HG03575 (cell line): ENCODE measurements at regions not wholly inside any gene's neighbourhood (a gene's known extent, or its start where the extent isn't known, plus 50 kb on each side); places are given as distances from the start of the nearest gene placed in this dataset.
"Not testable (repeated sequence)": the region's sequence is repeated elsewhere in the genome, so short reads cannot be mapped to it uniquely, and the experiment has no call there.

Experiments
- ATAC-seq: cut with Tn5 transposase; IDR thresholded peaks from one replicate; pipeline ENCODE4 v1.9.1; 2021; ENCODE audit not compliant: unreplicated experiment, insufficient number of reproducible peaks, low FRiP score; ENCODE audit errors: extremely low read depth

- no peak for ATAC-seq
Observed at GRCh38 chr14:61602003-61602732, 93.1 kb upstream of the HIF1A start.

- no peak for ATAC-seq
Observed at GRCh38 chr14:61602733-61603077, 92.6 kb upstream of the HIF1A start.

- ATAC-seq = no peak
Observed at GRCh38 chr14:61603736-61604135, 91.6 kb upstream of the HIF1A start.

GRCh38 chr14:61607570-61608244, 87.6 kb upstream of the HIF1A start:
- ATAC-seq = no peak

GRCh38 chr14:61608245-61609165, 86.8 kb upstream of the HIF1A start:
- ATAC-seq = no peak

GRCh38 chr14:61609191-61609843, 86.0 kb upstream of the HIF1A start:
- no peak for ATAC-seq

GRCh38 chr14:61609884-61610283, 85.4 kb upstream of the HIF1A start:
- no peak for ATAC-seq

GRCh38 chr14:61610900-61611299, 84.4 kb upstream of the HIF1A start:
- ATAC-seq = no peak

- ATAC-seq = no peak
Observed at GRCh38 chr14:61611880-61612630, 83.3 kb upstream of the HIF1A start.

GRCh38 chr14:61613006-61613405, 82.3 kb upstream of the HIF1A start:
- not testable (repeated sequence) for ATAC-seq

- ATAC-seq = no peak
Observed at GRCh38 chr14:61614693-61615092, 80.6 kb upstream of the HIF1A start.

- no peak for ATAC-seq
Observed at GRCh38 chr14:61615743-61616523, 79.4 kb upstream of the HIF1A start.

GRCh38 chr14:61616524-61617185, 78.7 kb upstream of the HIF1A start:
- ATAC-seq = no peak

- ATAC-seq = no peak
Observed at GRCh38 chr14:61618448-61618847, 76.9 kb upstream of the HIF1A start.

- no peak for ATAC-seq
Observed at GRCh38 chr14:61619494-61619893, 75.8 kb upstream of the HIF1A start.

GRCh38 chr14:61620130-61620946, 75.0 kb upstream of the HIF1A start:
- peak; percentile 91 for ATAC-seq

GRCh38 chr14:61621444-61621843, 73.9 kb upstream of the HIF1A start:
- no peak for ATAC-seq
